ENCODE measurements at regions not wholly inside any gene's neighbourhood (a gene's known extent, or its start where the extent isn't known, plus 50 kb on each side); places are given as distances from the start of the nearest gene placed in this dataset.

DNA sequence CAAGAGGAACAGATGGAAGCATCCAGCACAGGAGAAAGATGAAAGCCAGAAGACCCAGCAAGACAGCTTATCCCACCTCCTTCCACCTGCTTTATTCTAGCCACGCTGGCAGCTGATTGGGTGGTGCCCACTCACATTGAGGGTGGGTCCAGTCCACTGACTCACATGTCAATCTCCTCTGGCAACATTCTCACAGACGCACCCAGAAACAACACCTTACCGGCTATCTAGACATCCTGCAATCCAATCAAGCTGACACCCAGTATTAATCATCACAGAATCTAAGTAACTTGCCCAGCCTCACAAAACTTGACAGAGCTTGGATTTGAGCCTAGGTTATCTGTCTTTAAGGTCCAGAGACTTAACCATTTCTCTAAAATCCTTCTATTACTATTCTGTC, 208.9 kb downstream of the PAH start:
- Histone ChIP-seq H3K4me2 (no peak overlapping the region), H3K4me1 (no peaks in the 10 kb centered on the region), H3K27ac (no peak overlapping the region), H3K9me3 (no peaks in the 10 kb centered on the region), H3K4me3 (no peak overlapping the region)
- no peak for TF ChIP-seq GATA3 (IDR thresholded peaks at IDR 0.05; ENCODE audit: borderline replicate concordance)
- TF ChIP-seq FOSB (CRISPR knock-in tag; IDR thresholded peaks at IDR 0.05): no peak
- TF ChIP-seq, protein P1, sequence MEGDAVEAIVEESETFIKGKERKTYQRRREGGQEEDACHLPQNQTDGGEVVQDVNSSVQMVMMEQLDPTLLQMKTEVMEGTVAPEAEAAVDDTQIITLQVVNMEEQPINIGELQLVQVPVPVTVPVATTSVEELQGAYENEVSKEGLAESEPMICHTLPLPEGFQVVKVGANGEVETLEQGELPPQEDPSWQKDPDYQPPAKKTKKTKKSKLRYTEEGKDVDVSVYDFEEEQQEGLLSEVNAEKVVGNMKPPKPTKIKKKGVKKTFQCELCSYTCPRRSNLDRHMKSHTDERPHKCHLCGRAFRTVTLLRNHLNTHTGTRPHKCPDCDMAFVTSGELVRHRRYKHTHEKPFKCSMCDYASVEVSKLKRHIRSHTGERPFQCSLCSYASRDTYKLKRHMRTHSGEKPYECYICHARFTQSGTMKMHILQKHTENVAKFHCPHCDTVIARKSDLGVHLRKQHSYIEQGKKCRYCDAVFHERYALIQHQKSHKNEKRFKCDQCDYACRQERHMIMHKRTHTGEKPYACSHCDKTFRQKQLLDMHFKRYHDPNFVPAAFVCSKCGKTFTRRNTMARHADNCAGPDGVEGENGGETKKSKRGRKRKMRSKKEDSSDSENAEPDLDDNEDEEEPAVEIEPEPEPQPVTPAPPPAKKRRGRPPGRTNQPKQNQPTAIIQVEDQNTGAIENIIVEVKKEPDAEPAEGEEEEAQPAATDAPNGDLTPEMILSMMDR (IDR thresholded peaks at IDR 0.05): no peak
- TF ChIP-seq SMC3 (IDR thresholded peaks at IDR 0.05): no peak
- no peak for TF ChIP-seq CBX2 (IDR thresholded peaks at IDR 0.05; ENCODE audit: borderline replicate concordance, low read depth)
- no peak for TF ChIP-seq POLR2A (IDR thresholded peaks at IDR 0.05; ENCODE audit: low read length)
- TF ChIP-seq ESRRA (IDR thresholded peaks at IDR 0.05; ENCODE audit: borderline replicate concordance, low read length): no peak
- ChIA-PET CTCF (interaction anchor here (1.0 to 1.3 kb wide), 2 partner anchors 33 to 613 kb away, joined by 3 read pairs; no protein-coding TSS in a partner anchor), POLR2A (no interaction called here)
- DNase-seq (ENCODE audit: low read depth in 1 of 2, low spot score in 1 of 2): no peak
- ATAC-seq: no peak
- 64% methylated on average over 3 of the region's 3 CpGs for WGBS (ENCODE audit: missing lambda C conversion rate)
- FAIRE-seq: no peak

DNA sequence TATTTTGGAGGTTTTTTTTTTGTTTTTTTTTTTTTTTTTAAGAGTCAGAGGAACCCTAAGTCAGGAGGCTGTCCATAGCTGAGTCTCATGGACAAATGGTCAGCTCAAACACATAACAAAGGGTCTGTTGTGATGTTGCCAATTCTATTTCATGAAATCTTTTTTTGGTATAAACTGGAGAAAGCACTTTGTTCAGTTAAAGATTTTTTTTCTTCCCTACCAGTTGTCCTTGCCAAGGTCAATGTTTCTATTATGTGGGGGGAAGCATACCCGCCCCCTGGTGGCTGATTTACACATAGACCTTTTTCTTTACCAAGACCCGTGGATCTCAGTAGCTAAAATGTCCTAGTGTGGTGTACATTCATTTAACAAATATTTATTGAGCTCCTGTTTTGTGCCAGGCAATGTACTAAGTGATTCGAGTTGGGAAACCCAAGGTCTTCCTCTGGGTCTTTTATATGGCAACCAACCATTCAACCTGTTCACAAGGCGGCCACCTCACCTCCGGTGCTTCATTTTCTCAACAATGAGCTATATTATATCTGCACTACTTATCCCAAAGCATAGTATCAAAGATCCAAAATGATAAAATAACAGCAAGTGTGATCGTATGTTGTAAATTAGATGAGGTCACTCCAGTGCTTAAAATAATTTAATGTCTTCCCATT, 214.5 kb downstream of the PAH start:
- TF ChIP-seq, protein P2, sequence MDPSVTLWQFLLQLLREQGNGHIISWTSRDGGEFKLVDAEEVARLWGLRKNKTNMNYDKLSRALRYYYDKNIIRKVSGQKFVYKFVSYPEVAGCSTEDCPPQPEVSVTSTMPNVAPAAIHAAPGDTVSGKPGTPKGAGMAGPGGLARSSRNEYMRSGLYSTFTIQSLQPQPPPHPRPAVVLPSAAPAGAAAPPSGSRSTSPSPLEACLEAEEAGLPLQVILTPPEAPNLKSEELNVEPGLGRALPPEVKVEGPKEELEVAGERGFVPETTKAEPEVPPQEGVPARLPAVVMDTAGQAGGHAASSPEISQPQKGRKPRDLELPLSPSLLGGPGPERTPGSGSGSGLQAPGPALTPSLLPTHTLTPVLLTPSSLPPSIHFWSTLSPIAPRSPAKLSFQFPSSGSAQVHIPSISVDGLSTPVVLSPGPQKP (IDR thresholded peaks at IDR 0.05; ENCODE audit: low read depth, low read length): no peak
- TF ChIP-seq CHD4 (IDR thresholded peaks at IDR 0.05; ENCODE audit: borderline replicate concordance) (no peak), RAD21 (conservative IDR thresholded peaks at IDR 0.05 in 1 of 2, IDR thresholded peaks at IDR 0.05 in 1 of 2) (peak; percentile 44 to 62; a peak in 4 of 5 replicates), BHLHE40 (IDR thresholded peaks at IDR 0.05; ENCODE audit: low read depth, low read length) (no peak), MYC (IDR thresholded peaks at IDR 0.05; ENCODE audit: borderline replicate concordance, low read length) (no peak), SMC3 (IDR thresholded peaks at IDR 0.05) (peak; percentile 66), ESRRA (IDR thresholded peaks at IDR 0.05; ENCODE audit: borderline replicate concordance, low read length) (peak; percentile 92; the same call in 1 of the 2 replicates), TP53 (CRISPR knock-in tag; IDR thresholded peaks at IDR 0.05) (no peak), KDM1A (IDR thresholded peaks at IDR 0.05; ENCODE audit: low read depth) (no peak), FOSL2 (IDR thresholded peaks at IDR 0.05) (no peak), FOSL2 (CRISPR knock-in tag; IDR thresholded peaks at IDR 0.05) (no peak)
- TF ChIP-seq, protein P3, sequence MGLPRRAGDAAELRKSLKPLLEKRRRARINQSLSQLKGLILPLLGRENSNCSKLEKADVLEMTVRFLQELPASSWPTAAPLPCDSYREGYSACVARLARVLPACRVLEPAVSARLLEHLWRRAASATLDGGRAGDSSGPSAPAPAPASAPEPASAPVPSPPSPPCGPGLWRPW (IDR thresholded peaks at IDR 0.05): no peak
- TF ChIP-seq, protein P1 (IDR thresholded peaks at IDR 0.05): peak; percentile 53
- TF ChIP-seq, protein P4, sequence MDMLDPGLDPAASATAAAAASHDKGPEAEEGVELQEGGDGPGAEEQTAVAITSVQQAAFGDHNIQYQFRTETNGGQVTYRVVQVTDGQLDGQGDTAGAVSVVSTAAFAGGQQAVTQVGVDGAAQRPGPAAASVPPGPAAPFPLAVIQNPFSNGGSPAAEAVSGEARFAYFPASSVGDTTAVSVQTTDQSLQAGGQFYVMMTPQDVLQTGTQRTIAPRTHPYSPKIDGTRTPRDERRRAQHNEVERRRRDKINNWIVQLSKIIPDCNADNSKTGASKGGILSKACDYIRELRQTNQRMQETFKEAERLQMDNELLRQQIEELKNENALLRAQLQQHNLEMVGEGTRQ (IDR thresholded peaks at IDR 0.05): no peak
- Histone ChIP-seq H3K4me2 (no peak overlapping the region), H3K4me3 (no peak overlapping the region), H3K9me3 (no peaks in the 10 kb centered on the region), H3K4me1 (no peaks in the 10 kb centered on the region), H3K27ac (no peak overlapping the region)
- ATAC-seq: peak in 1 of 2 experiments; percentile 84; a peak in 3 of 6 replicates
- ChIA-PET POLR2A (no interaction called here), CTCF (interaction anchor here (0.6 to 1.9 kb wide), 9 partner anchors 14 to 784 kb away, joined by 3 to 7 read pairs (median 3); no protein-coding TSS in a partner anchor)
- 41% methylated on average over 6 of the region's 6 CpGs for WGBS (ENCODE audit: missing lambda C conversion rate)
- FAIRE-seq: peak; percentile 39
- DNase-seq (ENCODE audit: low read depth in 1 of 2, low spot score in 1 of 2): peak; percentile 53 to 59
